Activated T-cell treated with anti-CD3 and anti-CD28 coated beads, Interleukin-2, amount 50 U/mL, for 24 hours (primary cell): ENCODE measurements at regions not wholly inside any gene's neighbourhood (a gene's known extent, or its start where the extent isn't known, plus 50 kb on each side); places are given as distances from the start of the nearest gene placed in this dataset.

Experiments
- DNase-seq: peaks from one replicate; pipeline ENCODE4 v3.0.0-alpha.2; 2020
- H3K27ac Mint-ChIP-seq: 2 replicates; pipeline ENCODE4 v1.8.0; 2020; ENCODE audit warnings: mild to moderate bottlenecking, mixed read lengths
- H3K27me3 Mint-ChIP-seq: 2 replicates; pipeline ENCODE4 v1.8.0; 2020; ENCODE audit warnings: mixed read lengths
- H3K36me3 Mint-ChIP-seq: 2 replicates; pipeline ENCODE4 v1.8.0; 2020; ENCODE audit warnings: low read depth, mixed read lengths
- H3K4me1 Mint-ChIP-seq: 2 replicates; pipeline ENCODE4 v1.8.0; 2020; ENCODE audit warnings: low read depth, mixed read lengths
- H3K4me3 Mint-ChIP-seq: 2 replicates; pipeline ENCODE4 v1.8.0; 2020; ENCODE audit warnings: mild to moderate bottlenecking, moderate library complexity, mixed read lengths
- H3K9me3 Mint-ChIP-seq: 2 replicates; pipeline ENCODE4 v1.8.0; 2020; ENCODE audit warnings: mixed read lengths

- Mint-ChIP-seq H3K36me3 (peaks cover 38% of the 10 kb centered on the region), H3K4me1 (no peaks in the 10 kb centered on the region), H3K27ac (no peak overlapping the region), H3K27me3 (no peaks in the 10 kb centered on the region), H3K9me3 (peaks cover 9% of the 10 kb centered on the region), H3K4me3 (no peak overlapping the region)
- DNase-seq, result no peak
Observed at GRCh38 chr12:107624493-107624892, 61.1 kb upstream of the PWP1 start.

GRCh38 chr12:107631715-107632114, 53.9 kb upstream of the PWP1 start:
- peaks cover 13% of the 10 kb centered on the region for H3K36me3 Mint-ChIP-seq
- no peak overlapping the region for H3K4me3 Mint-ChIP-seq
- no peaks in the 10 kb centered on the region for H3K27me3 Mint-ChIP-seq
- DNase-seq, result no peak
- H3K4me1 Mint-ChIP-seq, result no peaks in the 10 kb centered on the region
- H3K27ac Mint-ChIP-seq, result no peak overlapping the region
- H3K9me3 Mint-ChIP-seq, result no peaks in the 10 kb centered on the region

- Mint-ChIP-seq H3K36me3 (peaks cover 11% of the 10 kb centered on the region), H3K4me1 (no peaks in the 10 kb centered on the region), H3K9me3 (no peaks in the 10 kb centered on the region), H3K4me3 (no peak overlapping the region), H3K27ac (no peak overlapping the region), H3K27me3 (no peaks in the 10 kb centered on the region)
- no peak for DNase-seq
Observed at GRCh38 chr12:107632246-107632645, 53.4 kb upstream of the PWP1 start.

- no peak overlapping the region for H3K4me3 Mint-ChIP-seq
- H3K36me3 Mint-ChIP-seq, result peaks cover 20% of the 10 kb centered on the region
- H3K27ac Mint-ChIP-seq, result no peak overlapping the region
- H3K27me3 Mint-ChIP-seq, result no peaks in the 10 kb centered on the region
- H3K9me3 Mint-ChIP-seq, result no peaks in the 10 kb centered on the region
- DNase-seq, result no peak
- H3K4me1 Mint-ChIP-seq, result no peaks in the 10 kb centered on the region
Observed at GRCh38 chr12:107634530-107634929, 51.1 kb upstream of the PWP1 start.

GRCh38 chr12:107635139-107635538, 50.5 kb upstream of the PWP1 start:
- no peaks in the 10 kb centered on the region for H3K4me1 Mint-ChIP-seq
- H3K27me3 Mint-ChIP-seq, result no peaks in the 10 kb centered on the region
- H3K9me3 Mint-ChIP-seq, result no peaks in the 10 kb centered on the region
- peaks cover 26% of the 10 kb centered on the region for H3K36me3 Mint-ChIP-seq
- H3K27ac Mint-ChIP-seq, result no peak overlapping the region
- DNase-seq, result no peak
- H3K4me3 Mint-ChIP-seq, result no peak overlapping the region
